Astrocyte (in vitro differentiated cells and primary cell): ENCODE measurements at regions not wholly inside any gene's neighbourhood (a gene's known extent, or its start where the extent isn't known, plus 50 kb on each side); places are given as distances from the start of the nearest gene placed in this dataset.

ENCODE experiments used
- CTCF ChIP-seq: IDR thresholded peaks from 2 replicates; pipeline ENCODE4 v1.5.1; 2011; ENCODE audit warnings: low read depth, mild to moderate bottlenecking, inconsistent platforms, low read length, moderate library complexity; ENCODE audit not compliant: insufficient read depth
- EZH2 ChIP-seq: IDR thresholded peaks from 2 replicates; pipeline ENCODE4 v1.6.1; 2012; ENCODE audit warnings: mild to moderate bottlenecking, low read length, inconsistent platforms; ENCODE audit not compliant: insufficient read depth

GRCh38 chr4:108492816-108493595 lies 127.4 kb upstream of the RPL34 start:
- TF ChIP-seq EZH2 (no peak), CTCF (peak; percentile 50)
